ENCODE measurements at regions not wholly inside any gene's neighbourhood (a gene's known extent, or its start where the extent isn't known, plus 50 kb on each side); places are given as distances from the start of the nearest gene placed in this dataset.

- Histone ChIP-seq H3K27ac (ENCODE audit: low read depth in 1 of 2, low read length in 2 of 2) (no peak overlapping the region), H3K4me1 (ENCODE audit: control insufficient read depth in 1 of 2, insufficient read depth in 2 of 2, low read length in 2 of 2) (no peaks in the 10 kb centered on the region), H3K4me3 (ENCODE audit: low read length in 2 of 2) (no peak overlapping the region), H3K27me3 (ENCODE audit: control insufficient read depth in 1 of 2, insufficient read depth in 2 of 2, low read length in 1 of 2) (no peaks in the 10 kb centered on the region), H3K9me3 (ENCODE audit: control insufficient read depth, low read length) (no peaks in the 10 kb centered on the region), H3K36me3 (ENCODE audit: control insufficient read depth in 1 of 2, insufficient read depth in 2 of 2, low read length in 1 of 2) (no peaks in the 10 kb centered on the region)
- ATAC-seq (ENCODE audit: low FRiP score) (no peak), DNase-seq (no peak)
- intact Hi-C loops (cut with DNase I), result no loop called here
- 42 to 50% methylated on average over 3 of the region's 3 CpGs for WGBS, 2 donors
Observed at GRCh38 chr6:97882755-97883154, 599.7 kb upstream of the MMS22L start.

GRCh38 chr6:97885325-97885724, 602.3 kb upstream of the MMS22L start:
- intact Hi-C loops (cut with DNase I), result no loop called here
- WGBS, 2 donors, result 32 to 38% methylated on average over 7 of the region's 7 CpGs

GRCh38 chr6:97885828-97886227, 602.8 kb upstream of the MMS22L start:
- Histone ChIP-seq H3K9me3 (ENCODE audit: control insufficient read depth, low read length) (no peaks in the 10 kb centered on the region), H3K36me3 (ENCODE audit: control insufficient read depth in 1 of 2, insufficient read depth in 2 of 2, low read length in 1 of 2) (no peaks in the 10 kb centered on the region), H3K4me1 (ENCODE audit: control insufficient read depth in 1 of 2, insufficient read depth in 2 of 2, low read length in 2 of 2) (no peaks in the 10 kb centered on the region), H3K27ac (ENCODE audit: low read depth in 1 of 2, low read length in 2 of 2) (no peak overlapping the region), H3K27me3 (ENCODE audit: control insufficient read depth in 1 of 2, insufficient read depth in 2 of 2, low read length in 1 of 2) (no peaks in the 10 kb centered on the region), H3K4me3 (ENCODE audit: low read length in 2 of 2) (no peak overlapping the region)
- no peak for DNase-seq
- intact Hi-C loops (cut with DNase I), result no loop called here
- whole genome bisulfite sequencing, 2 donors, result 45 to 46% methylated on average over 4 of the region's 4 CpGs
- ATAC-seq (ENCODE audit: low FRiP score), result no peak

More at GRCh38 chr6:97885325-97885724, 602.3 kb upstream of the MMS22L start:
- Histone ChIP-seq H3K27me3 (ENCODE audit: control insufficient read depth in 1 of 2, insufficient read depth in 2 of 2, low read length in 1 of 2) (no peaks in the 10 kb centered on the region), H3K4me1 (ENCODE audit: control insufficient read depth in 1 of 2, insufficient read depth in 2 of 2, low read length in 2 of 2) (no peaks in the 10 kb centered on the region), H3K27ac (ENCODE audit: low read depth in 1 of 2, low read length in 2 of 2) (no peak overlapping the region), H3K9me3 (ENCODE audit: control insufficient read depth, low read length) (no peaks in the 10 kb centered on the region), H3K4me3 (ENCODE audit: low read length in 2 of 2) (no peak overlapping the region), H3K36me3 (ENCODE audit: control insufficient read depth in 1 of 2, insufficient read depth in 2 of 2, low read length in 1 of 2) (no peaks in the 10 kb centered on the region)
- no peak for ATAC-seq (ENCODE audit: low FRiP score)
- DNase-seq, result no peak

GRCh38 chr6:97901531-97901930, 618.5 kb upstream of the MMS22L start:
- DNase-seq (no peak), ATAC-seq (ENCODE audit: low FRiP score) (no peak)
- H3K27me3 ChIP-seq (ENCODE audit: control insufficient read depth in 1 of 2, insufficient read depth in 2 of 2, low read length in 1 of 2), result no peaks in the 10 kb centered on the region
- no peak overlapping the region for H3K27ac ChIP-seq (ENCODE audit: low read depth in 1 of 2, low read length in 2 of 2)
- 86 to 97% methylated on average over 1 of the region's 1 CpG for WGBS, 2 donors
- H3K4me3 ChIP-seq (ENCODE audit: low read length in 2 of 2), result no peak overlapping the region
- H3K4me1 ChIP-seq (ENCODE audit: control insufficient read depth in 1 of 2, insufficient read depth in 2 of 2, low read length in 2 of 2), result no peaks in the 10 kb centered on the region
- intact Hi-C loops (cut with DNase I), result no loop called here
- no peaks in the 10 kb centered on the region for H3K36me3 ChIP-seq (ENCODE audit: control insufficient read depth in 1 of 2, insufficient read depth in 2 of 2, low read length in 1 of 2)
- peaks cover 2% of the 10 kb centered on the region for H3K9me3 ChIP-seq (ENCODE audit: control insufficient read depth, low read length)

GRCh38 chr6:97909380-97909779, 626.4 kb upstream of the MMS22L start:
- intact Hi-C loops (cut with DNase I), result no loop called here
- peaks cover 2% of the 10 kb centered on the region for H3K9me3 ChIP-seq (ENCODE audit: control insufficient read depth, low read length)
- H3K27ac ChIP-seq (ENCODE audit: low read depth in 1 of 2, low read length in 2 of 2), result no peak overlapping the region
- no peak overlapping the region for H3K4me3 ChIP-seq (ENCODE audit: low read length in 2 of 2)
- H3K4me1 ChIP-seq (ENCODE audit: control insufficient read depth in 1 of 2, insufficient read depth in 2 of 2, low read length in 2 of 2), result no peaks in the 10 kb centered on the region
- no peak for ATAC-seq (ENCODE audit: low FRiP score)
- H3K36me3 ChIP-seq (ENCODE audit: control insufficient read depth in 1 of 2, insufficient read depth in 2 of 2, low read length in 1 of 2), result no peaks in the 10 kb centered on the region
- H3K27me3 ChIP-seq (ENCODE audit: control insufficient read depth in 1 of 2, insufficient read depth in 2 of 2, low read length in 1 of 2), result no peaks in the 10 kb centered on the region
- WGBS, 2 donors, result 23 to 30% methylated on average over 5 of the region's 5 CpGs
- no peak for DNase-seq

GRCh38 chr6:97913721-97914120, 630.7 kb upstream of the MMS22L start:
- Histone ChIP-seq H3K9me3 (ENCODE audit: control insufficient read depth, low read length) (no peaks in the 10 kb centered on the region), H3K27me3 (ENCODE audit: control insufficient read depth in 1 of 2, insufficient read depth in 2 of 2, low read length in 1 of 2) (no peaks in the 10 kb centered on the region), H3K27ac (ENCODE audit: low read depth in 1 of 2, low read length in 2 of 2) (no peak overlapping the region), H3K4me3 (ENCODE audit: low read length in 2 of 2) (no peak overlapping the region), H3K36me3 (ENCODE audit: control insufficient read depth in 1 of 2, insufficient read depth in 2 of 2, low read length in 1 of 2) (no peaks in the 10 kb centered on the region), H3K4me1 (ENCODE audit: control insufficient read depth in 1 of 2, insufficient read depth in 2 of 2, low read length in 2 of 2) (no peaks in the 10 kb centered on the region)
- DNase-seq, result no peak
- 72 to 82% methylated on average over 1 of the region's 1 CpG for WGBS, 2 donors
- intact Hi-C loops (cut with DNase I), result no loop called here
- ATAC-seq (ENCODE audit: low FRiP score), result no peak

GRCh38 chr6:97914912-97915311, 631.9 kb upstream of the MMS22L start:
- no peak for DNase-seq
- no peak for ATAC-seq (ENCODE audit: low FRiP score)

GRCh38 chr6:97915537-97915936, 632.5 kb upstream of the MMS22L start:
- no peaks in the 10 kb centered on the region for H3K4me1 ChIP-seq (ENCODE audit: control insufficient read depth in 1 of 2, insufficient read depth in 2 of 2, low read length in 2 of 2)
- no peak overlapping the region for H3K4me3 ChIP-seq (ENCODE audit: low read length in 2 of 2)
- H3K36me3 ChIP-seq (ENCODE audit: control insufficient read depth in 1 of 2, insufficient read depth in 2 of 2, low read length in 1 of 2), result no peaks in the 10 kb centered on the region
- no peak overlapping the region for H3K27ac ChIP-seq (ENCODE audit: low read depth in 1 of 2, low read length in 2 of 2)
- DNase-seq (no peak), ATAC-seq (ENCODE audit: low FRiP score) (no peak)
- H3K9me3 ChIP-seq (ENCODE audit: control insufficient read depth, low read length), result peaks cover 1% of the 10 kb centered on the region
- WGBS, 2 donors, result 38 to 44% methylated on average over 2 of the region's 2 CpGs
- H3K27me3 ChIP-seq (ENCODE audit: control insufficient read depth in 1 of 2, insufficient read depth in 2 of 2, low read length in 1 of 2), result no peaks in the 10 kb centered on the region
- intact Hi-C loops (cut with DNase I), result no loop called here

More at GRCh38 chr6:97914912-97915311, 631.9 kb upstream of the MMS22L start:
- H3K27me3 ChIP-seq (ENCODE audit: control insufficient read depth in 1 of 2, insufficient read depth in 2 of 2, low read length in 1 of 2), result no peaks in the 10 kb centered on the region
- intact Hi-C loops (cut with DNase I), result no loop called here
- 19 to 30% methylated on average over 5 of the region's 5 CpGs for WGBS, 2 donors
- no peaks in the 10 kb centered on the region for H3K36me3 ChIP-seq (ENCODE audit: control insufficient read depth in 1 of 2, insufficient read depth in 2 of 2, low read length in 1 of 2)
- no peaks in the 10 kb centered on the region for H3K4me1 ChIP-seq (ENCODE audit: control insufficient read depth in 1 of 2, insufficient read depth in 2 of 2, low read length in 2 of 2)
- H3K4me3 ChIP-seq (ENCODE audit: low read length in 2 of 2), result no peak overlapping the region
- H3K27ac ChIP-seq (ENCODE audit: low read depth in 1 of 2, low read length in 2 of 2), result no peak overlapping the region
- H3K9me3 ChIP-seq (ENCODE audit: control insufficient read depth, low read length), result peaks cover 1% of the 10 kb centered on the region

- Histone ChIP-seq H3K9me3 (ENCODE audit: control insufficient read depth, low read length) (peaks cover 1% of the 10 kb centered on the region), H3K4me1 (ENCODE audit: control insufficient read depth in 1 of 2, insufficient read depth in 2 of 2, low read length in 2 of 2) (no peaks in the 10 kb centered on the region), H3K27me3 (ENCODE audit: control insufficient read depth in 1 of 2, insufficient read depth in 2 of 2, low read length in 1 of 2) (no peaks in the 10 kb centered on the region), H3K27ac (ENCODE audit: low read depth in 1 of 2, low read length in 2 of 2) (no peak overlapping the region), H3K4me3 (ENCODE audit: low read length in 2 of 2) (no peak overlapping the region), H3K36me3 (ENCODE audit: control insufficient read depth in 1 of 2, insufficient read depth in 2 of 2, low read length in 1 of 2) (no peaks in the 10 kb centered on the region)
- no peak for DNase-seq
- intact Hi-C loops (cut with DNase I), result no loop called here
- 94 to 95% methylated on average over 1 of the region's 1 CpG for WGBS, 2 donors
- ATAC-seq (ENCODE audit: low FRiP score), result no peak
Observed at GRCh38 chr6:97917369-97917768, 634.4 kb upstream of the MMS22L start.

Data from aorta (tissue), 5 donors.